Thyroid gland (tissue), 4 donors: ENCODE measurements at regions not wholly inside any gene's neighbourhood (a gene's known extent, or its start where the extent isn't known, plus 50 kb on each side); places are given as distances from the start of the nearest gene placed in this dataset.

Source experiments
- POLR2A ChIP-seq, 2 donors: fragments of 450-650 bp; IDR thresholded peaks; one replicate each; pipeline ENCODE4 v1.6.1; 2017; ENCODE audit warnings: antibody characterized with exemption in 2 of 2, mild to moderate bottlenecking in 2 of 2, moderate library complexity in 1 of 2
- TF ChIP-seq, protein P1 (sequence below), 6 experiments: fragments of 200-600 bp in 3 of 6; fragments of 450-650 bp in 3 of 6; sonication (generic) in 3 of 6; IDR thresholded peaks; one replicate each; pipeline ENCODE4 v1.5.1; 2016 to 2019; ENCODE audit warnings: antibody characterized with exemption in 6 of 6, mild to moderate bottlenecking in 2 of 6, inconsistent platforms in 1 of 6, moderate library complexity in 1 of 6

DNA sequence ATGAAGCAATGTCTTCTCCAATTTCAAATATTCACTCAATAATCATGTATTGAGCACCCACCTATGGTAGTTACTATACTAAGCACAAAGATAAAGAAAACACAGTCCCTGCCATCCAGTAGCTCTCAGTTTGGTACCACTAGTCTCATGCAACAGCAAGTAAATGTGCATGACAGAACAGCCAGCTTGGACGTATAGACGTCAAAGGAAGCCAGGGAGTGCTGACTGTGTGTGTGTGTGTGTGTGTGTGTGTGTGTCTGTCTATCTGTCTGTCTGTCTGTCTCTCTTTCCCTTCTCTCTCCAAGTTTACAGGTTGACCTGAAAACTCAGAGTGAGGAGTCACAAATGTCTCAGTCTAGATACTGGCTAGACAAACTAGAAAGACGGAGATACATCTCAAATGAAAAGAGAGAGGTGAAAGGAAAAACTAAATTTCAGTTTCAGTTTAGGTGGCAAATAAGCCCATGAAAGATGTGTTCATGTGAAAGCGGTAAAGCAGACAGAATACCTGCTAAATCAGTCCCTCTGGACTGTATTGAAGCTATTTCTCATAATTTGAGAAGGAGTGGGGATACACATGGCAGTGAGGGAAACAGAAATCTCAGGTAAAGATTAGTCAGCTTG, 141.1 kb upstream of the PTPRG start:
- TF ChIP-seq, protein P1, sequence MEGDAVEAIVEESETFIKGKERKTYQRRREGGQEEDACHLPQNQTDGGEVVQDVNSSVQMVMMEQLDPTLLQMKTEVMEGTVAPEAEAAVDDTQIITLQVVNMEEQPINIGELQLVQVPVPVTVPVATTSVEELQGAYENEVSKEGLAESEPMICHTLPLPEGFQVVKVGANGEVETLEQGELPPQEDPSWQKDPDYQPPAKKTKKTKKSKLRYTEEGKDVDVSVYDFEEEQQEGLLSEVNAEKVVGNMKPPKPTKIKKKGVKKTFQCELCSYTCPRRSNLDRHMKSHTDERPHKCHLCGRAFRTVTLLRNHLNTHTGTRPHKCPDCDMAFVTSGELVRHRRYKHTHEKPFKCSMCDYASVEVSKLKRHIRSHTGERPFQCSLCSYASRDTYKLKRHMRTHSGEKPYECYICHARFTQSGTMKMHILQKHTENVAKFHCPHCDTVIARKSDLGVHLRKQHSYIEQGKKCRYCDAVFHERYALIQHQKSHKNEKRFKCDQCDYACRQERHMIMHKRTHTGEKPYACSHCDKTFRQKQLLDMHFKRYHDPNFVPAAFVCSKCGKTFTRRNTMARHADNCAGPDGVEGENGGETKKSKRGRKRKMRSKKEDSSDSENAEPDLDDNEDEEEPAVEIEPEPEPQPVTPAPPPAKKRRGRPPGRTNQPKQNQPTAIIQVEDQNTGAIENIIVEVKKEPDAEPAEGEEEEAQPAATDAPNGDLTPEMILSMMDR (IDR thresholded peaks at IDR 0.05), result no peak
- no peak for TF ChIP-seq POLR2A (IDR thresholded peaks at IDR 0.05)
